Left lung (tissue), 4 donors: ENCODE measurements at regions not wholly inside any gene's neighbourhood (a gene's known extent, or its start where the extent isn't known, plus 50 kb on each side); places are given as distances from the start of the nearest gene placed in this dataset.

ENCODE experiments used
- ATAC-seq: fragments of 200-7000 bp; cut with Tn5 transposase; one replicate; pipeline ENCODE4 v1.9.1; 2020; ENCODE audit warnings: moderate library complexity
- DNase-seq, 4 donors: peaks; one replicate each; pipeline ENCODE4 v3.0.0-alpha.2; 2013 to 2020
- H3K27ac ChIP-seq, 2 donors: fragments of 200-600 bp; sonication (generic) in 1 of 2; one replicate each; pipeline versions ENCODE4 v1.5.0 to v1.8.0; 2020 to 2021
- H3K27me3 ChIP-seq, 2 donors: fragments of 200-600 bp; sonication (generic) in 1 of 2; one replicate each; pipeline versions ENCODE4 v1.5.0 to v1.8.0; 2020 to 2021
- H3K36me3 ChIP-seq, 2 donors: fragments of 200-600 bp; sonication (generic) in 1 of 2; one replicate each; pipeline versions ENCODE4 v1.5.0 to v1.8.0; 2020 to 2021
- H3K4me1 ChIP-seq, 2 donors: fragments of 200-600 bp; one replicate each; pipeline ENCODE4 v1.8.0; 2021
- H3K4me3 ChIP-seq, 2 donors: fragments of 200-600 bp; sonication (generic) in 1 of 2; one replicate each; pipeline versions ENCODE4 v1.5.0 to v1.8.0; 2020 to 2021; ENCODE audit warnings: mild to moderate bottlenecking in 1 of 2
- H3K9me3 ChIP-seq, 2 donors: fragments of 200-600 bp; sonication (generic) in 1 of 2; one replicate each; pipeline versions ENCODE4 v1.5.0 to v1.8.0; 2020 to 2021
- intact Hi-C, 2 donors: fragments of 100-400 bp; cut with DNase I; formaldehyde crosslinking; loops; one replicate each; pipeline versions ENCODE4 v1.11.2 to v1.14.2; 2022
- TF ChIP-seq, protein P1 (sequence below), 2 donors: fragments of 200-600 bp; sonication (generic) in 1 of 2; IDR thresholded peaks; one replicate each; pipeline versions ENCODE4 v1.5.0 to v1.8.0; 2021; ENCODE audit warnings: antibody characterized with exemption in 2 of 2
- donor health status: DM: no; HTN: yes; CAD: no.
- donor health status: DM: no; HTN: no; CAD: no.

DNA sequence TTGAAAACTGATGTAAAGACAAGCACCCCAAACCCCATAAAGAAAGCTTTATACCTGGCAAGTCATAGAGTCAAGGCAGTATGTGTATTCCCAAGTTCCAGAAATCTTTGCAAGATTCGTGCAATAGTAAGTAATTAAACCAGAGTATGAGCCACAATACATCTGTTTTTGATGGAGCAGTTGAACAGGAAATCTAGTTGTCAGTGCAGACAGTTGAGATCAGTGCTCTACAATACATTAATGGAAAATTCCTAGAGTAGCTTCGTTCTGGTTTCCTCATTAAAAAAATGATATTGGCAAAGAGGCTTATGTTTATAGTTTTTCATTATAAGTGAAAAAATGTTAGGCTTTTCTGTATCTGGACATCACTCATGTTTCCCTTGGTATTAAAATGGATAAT, 575.3 kb downstream of the TRIML1 start:
- intact Hi-C loops, result no loop called here
- Histone ChIP-seq H3K27ac (no peak overlapping the region), H3K9me3 (no peaks in the 10 kb centered on the region), H3K4me1 (no peaks in the 10 kb centered on the region), H3K36me3 (no peaks in the 10 kb centered on the region), H3K4me3 (no peak overlapping the region), H3K27me3 (no peaks in the 10 kb centered on the region)
- DNase-seq (no peak), ATAC-seq (no peak)
- TF ChIP-seq, protein P1, sequence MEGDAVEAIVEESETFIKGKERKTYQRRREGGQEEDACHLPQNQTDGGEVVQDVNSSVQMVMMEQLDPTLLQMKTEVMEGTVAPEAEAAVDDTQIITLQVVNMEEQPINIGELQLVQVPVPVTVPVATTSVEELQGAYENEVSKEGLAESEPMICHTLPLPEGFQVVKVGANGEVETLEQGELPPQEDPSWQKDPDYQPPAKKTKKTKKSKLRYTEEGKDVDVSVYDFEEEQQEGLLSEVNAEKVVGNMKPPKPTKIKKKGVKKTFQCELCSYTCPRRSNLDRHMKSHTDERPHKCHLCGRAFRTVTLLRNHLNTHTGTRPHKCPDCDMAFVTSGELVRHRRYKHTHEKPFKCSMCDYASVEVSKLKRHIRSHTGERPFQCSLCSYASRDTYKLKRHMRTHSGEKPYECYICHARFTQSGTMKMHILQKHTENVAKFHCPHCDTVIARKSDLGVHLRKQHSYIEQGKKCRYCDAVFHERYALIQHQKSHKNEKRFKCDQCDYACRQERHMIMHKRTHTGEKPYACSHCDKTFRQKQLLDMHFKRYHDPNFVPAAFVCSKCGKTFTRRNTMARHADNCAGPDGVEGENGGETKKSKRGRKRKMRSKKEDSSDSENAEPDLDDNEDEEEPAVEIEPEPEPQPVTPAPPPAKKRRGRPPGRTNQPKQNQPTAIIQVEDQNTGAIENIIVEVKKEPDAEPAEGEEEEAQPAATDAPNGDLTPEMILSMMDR (IDR thresholded peaks at IDR 0.05), result no peak

DNA sequence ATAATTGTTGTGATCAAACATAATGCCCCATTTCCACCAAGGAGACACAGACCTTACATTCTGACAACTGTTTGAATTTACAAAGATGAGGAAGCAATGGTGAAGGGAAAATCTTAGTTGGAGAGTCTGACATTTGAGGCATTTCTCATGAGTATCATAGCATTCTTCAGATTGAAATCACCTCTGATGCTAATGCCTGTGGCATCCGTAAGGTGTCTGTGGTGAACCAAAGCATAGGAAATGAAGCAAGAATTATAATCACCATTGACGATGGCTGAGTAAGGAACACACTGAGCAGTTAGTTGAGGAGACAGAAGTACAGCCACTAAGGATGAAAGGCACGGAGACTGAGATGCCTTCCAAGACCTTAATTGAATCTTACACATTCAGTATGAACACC, 575.7 kb downstream of the TRIML1 start:
- H3K27ac ChIP-seq, result no peak overlapping the region
- ATAC-seq (no peak), DNase-seq (no peak)
- no peaks in the 10 kb centered on the region for H3K9me3 ChIP-seq
- H3K27me3 ChIP-seq, result no peaks in the 10 kb centered on the region
- intact Hi-C loops, result no loop called here
- no peaks in the 10 kb centered on the region for H3K4me1 ChIP-seq
- TF ChIP-seq, protein P1 (IDR thresholded peaks at IDR 0.05), result no peak
- H3K36me3 ChIP-seq, result no peaks in the 10 kb centered on the region
- H3K4me3 ChIP-seq, result no peak overlapping the region

DNA sequence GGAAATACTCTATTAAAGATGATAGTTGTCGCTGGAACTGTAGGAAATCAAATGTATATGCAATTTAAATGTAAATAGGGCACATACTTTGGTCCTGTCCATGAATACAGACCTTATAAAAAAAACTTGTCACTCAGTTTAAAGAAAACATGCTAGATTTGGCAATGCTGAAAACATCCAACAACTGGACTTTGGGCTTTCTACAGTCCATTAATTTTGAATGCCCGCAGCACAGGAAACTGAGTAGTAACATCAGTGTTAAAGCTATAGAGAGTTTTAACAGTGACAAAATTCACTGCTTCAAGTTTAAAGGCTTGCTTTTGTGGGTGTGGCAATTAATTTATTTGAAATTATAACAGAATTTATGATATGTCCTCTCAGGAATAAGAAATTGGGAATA, 578.4 kb downstream of the TRIML1 start:
- intact Hi-C loops, result no loop called here
- ATAC-seq, result no peak

DNA sequence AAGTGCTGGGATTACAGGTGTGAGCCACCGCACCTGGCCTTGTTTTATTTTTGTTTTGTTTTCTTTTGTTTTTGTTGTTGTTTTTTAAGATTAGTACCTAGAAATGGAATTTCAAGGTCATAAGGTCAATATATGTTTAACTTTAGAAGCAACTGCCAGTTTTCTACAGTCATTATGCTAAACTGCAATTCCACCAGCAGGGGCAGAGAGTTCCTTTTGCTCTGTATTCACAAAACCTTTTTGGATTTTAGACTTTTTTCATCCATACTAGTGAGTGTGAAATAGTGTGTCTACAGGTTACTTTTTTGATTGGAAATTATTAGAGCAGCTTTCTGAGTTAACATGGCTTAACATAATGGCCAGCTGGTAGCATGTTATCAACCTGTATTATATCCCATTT, 580.6 kb downstream of the TRIML1 start:
- Histone ChIP-seq H3K36me3 (no peaks in the 10 kb centered on the region), H3K9me3 (peaks cover 0 to 8% of the 10 kb centered on the region in 2 donors), H3K4me1 (no peaks in the 10 kb centered on the region), H3K27ac (no peak overlapping the region), H3K4me3 (no peak overlapping the region), H3K27me3 (no peaks in the 10 kb centered on the region)
- ATAC-seq (no peak), DNase-seq (no peak)
- intact Hi-C loops, result no loop called here
- TF ChIP-seq, protein P1 (IDR thresholded peaks at IDR 0.05), result no peak

More for the DNA sequence above, 578.4 kb downstream of the TRIML1 start:
- H3K36me3 ChIP-seq, result no peaks in the 10 kb centered on the region
- H3K4me3 ChIP-seq, result no peak overlapping the region
- TF ChIP-seq, protein P1 (IDR thresholded peaks at IDR 0.05), result no peak
- no peak for DNase-seq
- H3K27me3 ChIP-seq, result no peaks in the 10 kb centered on the region
- H3K27ac ChIP-seq, result no peak overlapping the region
- peaks cover 0 to 7% of the 10 kb centered on the region in 2 donors for H3K9me3 ChIP-seq
- H3K4me1 ChIP-seq, result no peaks in the 10 kb centered on the region

DNA sequence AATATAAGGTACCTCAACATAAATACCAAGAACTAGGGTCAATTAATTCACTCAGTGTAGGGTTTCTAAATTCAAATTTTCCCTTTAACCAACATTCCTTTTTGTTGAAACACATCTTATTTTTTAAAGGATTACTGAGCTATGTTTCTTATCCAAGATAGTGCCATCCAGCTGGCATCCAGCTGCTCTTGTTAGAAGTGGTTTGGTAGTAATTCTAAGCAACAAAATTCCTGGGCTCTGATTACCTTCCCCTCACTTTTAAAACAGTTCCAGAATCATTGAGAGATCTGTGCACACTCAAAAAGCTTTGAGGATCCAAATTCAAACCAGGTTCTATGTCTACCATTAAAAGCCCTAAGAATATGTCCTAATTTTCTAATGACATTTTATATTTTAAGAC, 583.7 kb downstream of the TRIML1 start:
- DNase-seq (no peak), ATAC-seq (no peak)
- H3K36me3 ChIP-seq, result no peaks in the 10 kb centered on the region
- H3K9me3 ChIP-seq, result peaks cover 0 to 8% of the 10 kb centered on the region in 2 donors
- H3K4me3 ChIP-seq, result no peak overlapping the region
- H3K27me3 ChIP-seq, result no peaks in the 10 kb centered on the region
- no peaks in the 10 kb centered on the region for H3K4me1 ChIP-seq
- H3K27ac ChIP-seq, result no peak overlapping the region
- TF ChIP-seq, protein P1 (IDR thresholded peaks at IDR 0.05), result no peak
- intact Hi-C loops, result no loop called here
